Ishikawa (cell line): ENCODE measurements at regions not wholly inside any gene's neighbourhood (a gene's known extent, or its start where the extent isn't known, plus 50 kb on each side); places are given as distances from the start of the nearest gene placed in this dataset.

Experiments
- CEBPB ChIP-seq: IDR thresholded peaks from 2 replicates; pipeline ENCODE4 v1.6.1; 2012
- CREB1 ChIP-seq: IDR thresholded peaks from 2 replicates; pipeline ENCODE4 v1.6.1; 2012; ENCODE audit warnings: low read depth
- EGR1 ChIP-seq: IDR thresholded peaks from 2 replicates; pipeline ENCODE4 v1.6.1; 2012
- EP300 ChIP-seq: IDR thresholded peaks from 2 replicates; pipeline ENCODE4 v1.6.1; 2012; ENCODE audit warnings: borderline replicate concordance
- FOXM1 ChIP-seq: IDR thresholded peaks from 2 replicates; pipeline ENCODE4 v1.6.1; 2012; ENCODE audit warnings: low read depth, borderline replicate concordance
- MAX ChIP-seq: IDR thresholded peaks from 2 replicates; pipeline ENCODE4 v1.6.1; 2012
- NFIC ChIP-seq: IDR thresholded peaks from 2 replicates; pipeline ENCODE4 v1.6.1; 2012
- RAD21 ChIP-seq: IDR thresholded peaks from 2 replicates; pipeline ENCODE4 v1.6.1; 2012; ENCODE audit warnings: low read depth
- TAF1 ChIP-seq: IDR thresholded peaks from 2 replicates; pipeline ENCODE4 v1.6.1; 2012; ENCODE audit warnings: low read depth, mild to moderate bottlenecking
- TCF12 ChIP-seq: IDR thresholded peaks from 2 replicates; pipeline ENCODE4 v1.6.1; 2012; ENCODE audit warnings: low read depth
- TEAD4 ChIP-seq: IDR thresholded peaks from 2 replicates; pipeline ENCODE4 v1.6.1; 2012
- USF1 ChIP-seq: IDR thresholded peaks from 2 replicates; pipeline ENCODE4 v1.6.1; 2012
- YY1 ChIP-seq: IDR thresholded peaks from 2 replicates; pipeline ENCODE4 v1.6.1; 2012; ENCODE audit warnings: low read depth
- ZBTB7A ChIP-seq: IDR thresholded peaks from 2 replicates; pipeline ENCODE4 v1.6.1; 2012; ENCODE audit warnings: low read depth
- TF ChIP-seq, protein P1 (sequence below): IDR thresholded peaks from 2 replicates; pipeline ENCODE4 v1.6.1; 2012; ENCODE audit warnings: low read depth, mild to moderate bottlenecking

GRCh38 chr2:128808462-128809258, 490.0 kb upstream of the HS6ST1 start:
- no peak for TF ChIP-seq ZBTB7A
- no peak for TF ChIP-seq TEAD4
- TF ChIP-seq RAD21: no peak
- no peak for TF ChIP-seq CEBPB
- TF ChIP-seq CREB1: no peak
- TF ChIP-seq EP300: no peak
- TF ChIP-seq EGR1: no peak
- no peak for TF ChIP-seq USF1
- TF ChIP-seq, protein P1, sequence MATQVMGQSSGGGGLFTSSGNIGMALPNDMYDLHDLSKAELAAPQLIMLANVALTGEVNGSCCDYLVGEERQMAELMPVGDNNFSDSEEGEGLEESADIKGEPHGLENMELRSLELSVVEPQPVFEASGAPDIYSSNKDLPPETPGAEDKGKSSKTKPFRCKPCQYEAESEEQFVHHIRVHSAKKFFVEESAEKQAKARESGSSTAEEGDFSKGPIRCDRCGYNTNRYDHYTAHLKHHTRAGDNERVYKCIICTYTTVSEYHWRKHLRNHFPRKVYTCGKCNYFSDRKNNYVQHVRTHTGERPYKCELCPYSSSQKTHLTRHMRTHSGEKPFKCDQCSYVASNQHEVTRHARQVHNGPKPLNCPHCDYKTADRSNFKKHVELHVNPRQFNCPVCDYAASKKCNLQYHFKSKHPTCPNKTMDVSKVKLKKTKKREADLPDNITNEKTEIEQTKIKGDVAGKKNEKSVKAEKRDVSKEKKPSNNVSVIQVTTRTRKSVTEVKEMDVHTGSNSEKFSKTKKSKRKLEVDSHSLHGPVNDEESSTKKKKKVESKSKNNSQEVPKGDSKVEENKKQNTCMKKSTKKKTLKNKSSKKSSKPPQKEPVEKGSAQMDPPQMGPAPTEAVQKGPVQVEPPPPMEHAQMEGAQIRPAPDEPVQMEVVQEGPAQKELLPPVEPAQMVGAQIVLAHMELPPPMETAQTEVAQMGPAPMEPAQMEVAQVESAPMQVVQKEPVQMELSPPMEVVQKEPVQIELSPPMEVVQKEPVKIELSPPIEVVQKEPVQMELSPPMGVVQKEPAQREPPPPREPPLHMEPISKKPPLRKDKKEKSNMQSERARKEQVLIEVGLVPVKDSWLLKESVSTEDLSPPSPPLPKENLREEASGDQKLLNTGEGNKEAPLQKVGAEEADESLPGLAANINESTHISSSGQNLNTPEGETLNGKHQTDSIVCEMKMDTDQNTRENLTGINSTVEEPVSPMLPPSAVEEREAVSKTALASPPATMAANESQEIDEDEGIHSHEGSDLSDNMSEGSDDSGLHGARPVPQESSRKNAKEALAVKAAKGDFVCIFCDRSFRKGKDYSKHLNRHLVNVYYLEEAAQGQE: no peak
- no peak for TF ChIP-seq TAF1
- no peak for TF ChIP-seq TCF12
- TF ChIP-seq YY1: no peak
- no peak for TF ChIP-seq NFIC
- TF ChIP-seq MAX: no peak
- no peak for TF ChIP-seq FOXM1

GRCh38 chr2:128809259-128809636, 490.6 kb upstream of the HS6ST1 start:
- TF ChIP-seq RAD21: no peak
- no peak for TF ChIP-seq EP300
- TF ChIP-seq TEAD4: no peak

GRCh38 chr2:128809880-128810279, 491.2 kb upstream of the HS6ST1 start:
- no peak for TF ChIP-seq MAX
- TF ChIP-seq TCF12: no peak
- no peak for TF ChIP-seq YY1
- TF ChIP-seq ZBTB7A: no peak
- no peak for TF ChIP-seq FOXM1

DNA sequence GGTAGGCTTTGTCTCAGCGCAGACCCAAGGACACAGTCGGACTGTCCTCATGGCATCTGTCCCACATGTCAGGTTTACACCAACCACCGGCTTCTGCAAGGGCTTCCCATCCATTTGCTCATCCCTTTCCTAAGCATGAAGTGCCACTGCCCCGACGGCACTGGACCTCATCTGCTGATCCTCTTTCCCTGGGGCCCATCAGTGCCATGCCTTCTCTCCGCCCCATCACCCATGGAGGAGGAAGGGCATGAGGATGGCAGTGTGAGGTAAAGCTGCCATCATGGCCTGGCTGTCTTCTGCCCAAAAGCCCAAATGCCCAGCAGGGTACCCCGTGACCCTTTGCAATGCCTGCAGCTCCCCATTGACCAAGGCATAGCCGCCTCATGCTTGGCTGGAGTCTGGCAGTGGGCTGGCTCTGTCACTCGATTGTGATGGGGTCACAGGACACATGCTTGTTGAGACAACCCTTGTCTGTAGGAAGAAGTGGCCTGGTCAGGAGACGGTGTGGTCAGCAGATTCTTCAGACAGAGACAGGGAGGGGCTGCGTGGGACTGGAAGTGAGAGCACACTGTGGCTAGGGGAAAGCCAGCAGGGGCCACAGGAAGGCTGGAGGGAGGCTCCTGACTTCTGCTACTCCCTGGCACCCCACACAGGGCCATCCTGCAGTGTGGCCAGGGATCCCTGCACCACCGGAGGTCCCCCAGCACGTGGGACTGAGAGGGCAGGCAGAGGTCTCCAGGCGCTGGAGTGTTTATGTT, 493.7 kb upstream of the HS6ST1 start:
- TF ChIP-seq RAD21 (no peak), USF1 (no peak), TEAD4 (no peak), TAF1 (no peak), ZBTB7A (no peak)
- TF ChIP-seq, protein P1: no peak

DNA sequence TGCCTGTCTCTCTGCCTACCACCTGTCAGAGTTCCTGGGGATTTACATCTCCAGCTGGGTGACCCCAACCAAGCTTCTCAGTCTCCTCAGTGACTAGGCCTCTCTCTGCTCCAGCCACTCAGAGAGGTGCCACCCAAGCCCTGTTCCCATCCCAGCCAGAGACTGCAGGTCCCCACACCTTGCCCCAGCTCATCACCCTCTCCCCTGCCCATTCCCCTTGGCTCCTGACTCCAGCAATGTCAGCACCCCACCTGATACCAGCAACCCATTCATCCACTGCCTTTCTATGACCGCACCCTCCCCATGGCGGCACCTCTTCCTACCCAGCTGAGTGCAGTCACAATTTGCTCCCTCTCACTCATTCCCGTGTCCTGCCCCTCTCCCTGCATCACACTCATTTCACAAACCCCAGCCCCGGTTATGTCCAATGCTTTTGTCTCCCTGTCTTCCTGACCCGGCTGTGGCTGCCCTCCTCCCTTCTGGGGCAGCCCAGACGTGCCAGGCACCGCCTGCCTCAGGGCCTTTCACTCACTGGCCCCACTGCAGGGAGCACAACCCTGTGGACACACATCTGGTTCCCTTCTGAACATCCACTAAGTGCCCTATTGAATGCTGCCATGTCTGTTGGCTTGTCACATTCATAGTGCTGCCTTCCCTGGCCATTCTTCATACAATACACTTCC, 494.8 kb upstream of the HS6ST1 start:
- TF ChIP-seq NFIC: no peak
- TF ChIP-seq EP300: no peak
- TF ChIP-seq TCF12: no peak
- TF ChIP-seq EGR1: no peak
- TF ChIP-seq YY1: no peak
- no peak for TF ChIP-seq RAD21
- no peak for TF ChIP-seq CEBPB
- TF ChIP-seq USF1: no peak
- TF ChIP-seq CREB1: no peak
- TF ChIP-seq TAF1: no peak
- TF ChIP-seq, protein P1: no peak
- no peak for TF ChIP-seq ZBTB7A
- TF ChIP-seq FOXM1: no peak
- TF ChIP-seq TEAD4: no peak
- TF ChIP-seq MAX: no peak
